ENCODE measurements at regions not wholly inside any gene's neighbourhood (a gene's known extent, or its start where the extent isn't known, plus 50 kb on each side); places are given as distances from the start of the nearest gene placed in this dataset.

DNA sequence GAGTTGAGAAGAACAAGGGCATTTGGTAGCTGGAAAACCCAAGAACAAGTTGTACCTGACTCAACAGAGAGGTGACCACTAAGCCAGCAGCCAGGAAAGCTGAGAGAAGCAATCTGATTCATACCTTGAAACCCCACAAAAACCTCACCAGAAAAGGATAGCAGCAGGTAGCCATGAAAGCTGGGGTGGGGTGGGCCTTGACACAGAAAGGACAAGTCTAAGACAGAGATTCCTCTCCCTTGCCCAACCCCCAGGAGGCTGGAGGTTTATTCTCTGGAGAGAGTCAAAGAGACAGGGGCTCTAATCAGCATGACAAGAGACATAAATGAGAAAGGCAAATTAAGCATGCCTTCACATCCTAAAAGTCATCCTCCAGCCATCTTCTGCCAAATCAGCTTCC lies 151.7 kb upstream of the DST start:
- H3K27me3 ChIP-seq, result no peaks in the 10 kb centered on the region
- H3K27ac ChIP-seq, result no peak overlapping the region
- H3K9me3 ChIP-seq, result no peaks in the 10 kb centered on the region
- H3K36me3 ChIP-seq, result no peaks in the 10 kb centered on the region
- H3K4me1 ChIP-seq, result no peaks in the 10 kb centered on the region
- no peak overlapping the region for H3K4me3 ChIP-seq (replicated peaks in 1 of 3)
- TF ChIP-seq POLR2A (IDR thresholded peaks at IDR 0.05), result no peak
- TF ChIP-seq, protein P1, sequence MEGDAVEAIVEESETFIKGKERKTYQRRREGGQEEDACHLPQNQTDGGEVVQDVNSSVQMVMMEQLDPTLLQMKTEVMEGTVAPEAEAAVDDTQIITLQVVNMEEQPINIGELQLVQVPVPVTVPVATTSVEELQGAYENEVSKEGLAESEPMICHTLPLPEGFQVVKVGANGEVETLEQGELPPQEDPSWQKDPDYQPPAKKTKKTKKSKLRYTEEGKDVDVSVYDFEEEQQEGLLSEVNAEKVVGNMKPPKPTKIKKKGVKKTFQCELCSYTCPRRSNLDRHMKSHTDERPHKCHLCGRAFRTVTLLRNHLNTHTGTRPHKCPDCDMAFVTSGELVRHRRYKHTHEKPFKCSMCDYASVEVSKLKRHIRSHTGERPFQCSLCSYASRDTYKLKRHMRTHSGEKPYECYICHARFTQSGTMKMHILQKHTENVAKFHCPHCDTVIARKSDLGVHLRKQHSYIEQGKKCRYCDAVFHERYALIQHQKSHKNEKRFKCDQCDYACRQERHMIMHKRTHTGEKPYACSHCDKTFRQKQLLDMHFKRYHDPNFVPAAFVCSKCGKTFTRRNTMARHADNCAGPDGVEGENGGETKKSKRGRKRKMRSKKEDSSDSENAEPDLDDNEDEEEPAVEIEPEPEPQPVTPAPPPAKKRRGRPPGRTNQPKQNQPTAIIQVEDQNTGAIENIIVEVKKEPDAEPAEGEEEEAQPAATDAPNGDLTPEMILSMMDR (IDR thresholded peaks at IDR 0.05), result no peak
- no peak for DNase-seq
- intact Hi-C loops (cut with DNase I), result no loop called here

DNA sequence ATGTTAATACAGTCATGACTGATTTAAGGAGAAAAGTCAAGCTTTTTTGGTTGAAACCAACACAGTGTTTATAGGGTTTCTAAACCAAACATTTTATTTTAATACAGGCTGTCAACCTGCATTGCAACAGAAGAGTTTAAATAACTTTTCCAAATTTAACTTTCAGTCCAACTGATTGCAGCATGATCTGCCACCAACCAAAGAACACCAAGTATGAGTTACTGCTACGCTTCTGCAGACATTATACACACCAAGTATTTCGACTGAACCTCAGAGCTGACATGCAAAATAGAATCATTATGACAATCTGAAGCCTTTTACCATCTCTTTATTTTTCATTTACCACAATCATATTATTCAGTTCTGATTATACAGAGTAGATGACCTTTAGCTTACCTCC lies 151.2 kb upstream of the DST start:
- no peak for DNase-seq
- TF ChIP-seq, protein P1 (IDR thresholded peaks at IDR 0.05), result no peak
- Histone ChIP-seq H3K9me3 (no peaks in the 10 kb centered on the region), H3K27me3 (no peaks in the 10 kb centered on the region), H3K27ac (no peak overlapping the region), H3K36me3 (no peaks in the 10 kb centered on the region), H3K4me1 (no peaks in the 10 kb centered on the region), H3K4me3 (replicated peaks in 1 of 3) (no peak overlapping the region)
- 90 to 98% methylated on average over 2 of the region's 2 CpGs for WGBS, 2 donors
- intact Hi-C loops (cut with DNase I), result no loop called here

DNA sequence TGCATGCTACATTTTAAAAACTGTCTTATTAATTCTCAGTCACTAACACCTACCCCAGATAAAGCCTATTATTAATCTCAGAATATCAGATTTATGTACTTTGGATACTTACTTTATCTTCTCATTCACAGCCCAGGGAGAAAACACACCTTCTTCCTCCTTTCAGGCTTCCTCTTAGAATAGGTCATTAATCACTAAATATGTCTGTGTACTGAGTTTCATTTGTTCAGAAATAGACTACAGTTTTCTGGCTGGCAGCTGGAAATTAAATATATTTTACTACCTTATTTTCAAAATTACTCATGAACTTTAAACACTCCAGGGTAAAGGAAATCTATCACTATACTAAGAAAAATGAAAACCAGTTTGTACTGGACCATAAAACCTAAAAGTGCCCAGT lies 147.7 kb upstream of the DST start:
- H3K36me3 ChIP-seq, result no peaks in the 10 kb centered on the region
- intact Hi-C loops (cut with DNase I), result no loop called here
- TF ChIP-seq, protein P1 (IDR thresholded peaks at IDR 0.05), result no peak
- TF ChIP-seq POLR2A (IDR thresholded peaks at IDR 0.05), result no peak
- no peak overlapping the region for H3K27ac ChIP-seq
- no peaks in the 10 kb centered on the region for H3K27me3 ChIP-seq
- DNase-seq, result no peak
- H3K9me3 ChIP-seq, result no peaks in the 10 kb centered on the region
- H3K4me3 ChIP-seq (replicated peaks in 1 of 3), result no peak overlapping the region
- no peaks in the 10 kb centered on the region for H3K4me1 ChIP-seq

DNA sequence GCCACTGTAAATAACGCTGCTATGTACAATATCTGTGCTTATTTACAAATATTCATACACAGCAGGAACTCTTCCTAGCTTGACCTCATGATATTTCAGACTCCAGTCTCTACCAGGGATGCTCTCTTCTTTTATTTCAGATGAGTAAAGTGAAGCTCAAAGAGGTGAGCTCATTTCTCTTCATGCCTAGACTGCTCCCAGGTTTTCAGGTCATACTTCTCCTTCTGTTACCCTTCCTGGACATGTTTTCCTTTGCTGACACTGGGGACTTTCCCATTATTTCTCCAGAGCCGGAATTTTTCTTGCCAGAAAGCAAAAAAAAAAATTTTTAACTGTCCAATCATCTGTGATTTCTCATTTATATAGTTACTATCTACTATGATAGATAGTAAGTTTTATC lies 147.2 kb upstream of the DST start:
- Histone ChIP-seq H3K27ac (no peak overlapping the region), H3K4me1 (no peaks in the 10 kb centered on the region), H3K36me3 (no peaks in the 10 kb centered on the region), H3K27me3 (no peaks in the 10 kb centered on the region), H3K4me3 (replicated peaks in 1 of 3) (no peak overlapping the region), H3K9me3 (no peaks in the 10 kb centered on the region)
- intact Hi-C loops (cut with DNase I), result no loop called here
- no peak for DNase-seq
- TF ChIP-seq POLR2A (IDR thresholded peaks at IDR 0.05), result no peak
- TF ChIP-seq, protein P1 (IDR thresholded peaks at IDR 0.05), result no peak
- 76 to 82% methylated on average over 2 of the region's 2 CpGs for WGBS, 2 donors

DNA sequence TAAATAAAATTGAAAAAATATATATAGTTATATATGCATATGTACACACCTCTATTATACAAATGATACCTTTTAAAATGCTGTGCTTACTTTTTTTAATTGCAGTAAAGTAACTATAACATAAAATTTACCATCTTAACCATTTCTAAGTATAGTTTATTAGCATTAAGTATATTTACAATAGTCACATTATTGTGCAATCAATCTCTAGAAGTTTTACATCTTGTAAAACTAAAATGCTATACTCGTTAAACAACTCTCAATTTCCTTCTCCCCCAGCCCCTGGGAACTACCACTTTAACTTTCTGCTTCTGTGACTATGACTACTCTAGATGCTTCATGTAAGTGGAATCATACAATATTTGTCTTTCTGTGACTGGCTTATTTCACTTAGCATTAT lies 146.7 kb upstream of the DST start:
- no peak for DNase-seq
- intact Hi-C loops (cut with DNase I), result no loop called here
- TF ChIP-seq POLR2A (IDR thresholded peaks at IDR 0.05), result no peak
- TF ChIP-seq, protein P1 (IDR thresholded peaks at IDR 0.05), result no peak
- WGBS, 2 donors, result 77 to 78% methylated on average over 1 of the region's 1 CpG
- Histone ChIP-seq H3K27ac (no peak overlapping the region), H3K36me3 (no peaks in the 10 kb centered on the region), H3K4me1 (no peaks in the 10 kb centered on the region), H3K9me3 (no peaks in the 10 kb centered on the region), H3K27me3 (no peaks in the 10 kb centered on the region), H3K4me3 (replicated peaks in 1 of 3) (no peak overlapping the region)

Data from thyroid gland (tissue), 4 donors.